HG02610 (cell line): ENCODE measurements at regions not wholly inside any gene's neighbourhood (a gene's known extent, or its start where the extent isn't known, plus 50 kb on each side); places are given as distances from the start of the nearest gene placed in this dataset.
A peak's percentile ranks its signal among the peaks of the same experiment; 100 is the strongest.

Experiments used
- ATAC-seq: cut with Tn5 transposase; IDR thresholded peaks from one replicate; pipeline ENCODE4 v1.9.1; 2021; ENCODE audit warnings: mild to moderate bottlenecking, moderate library complexity; ENCODE audit not compliant: unreplicated experiment

DNA sequence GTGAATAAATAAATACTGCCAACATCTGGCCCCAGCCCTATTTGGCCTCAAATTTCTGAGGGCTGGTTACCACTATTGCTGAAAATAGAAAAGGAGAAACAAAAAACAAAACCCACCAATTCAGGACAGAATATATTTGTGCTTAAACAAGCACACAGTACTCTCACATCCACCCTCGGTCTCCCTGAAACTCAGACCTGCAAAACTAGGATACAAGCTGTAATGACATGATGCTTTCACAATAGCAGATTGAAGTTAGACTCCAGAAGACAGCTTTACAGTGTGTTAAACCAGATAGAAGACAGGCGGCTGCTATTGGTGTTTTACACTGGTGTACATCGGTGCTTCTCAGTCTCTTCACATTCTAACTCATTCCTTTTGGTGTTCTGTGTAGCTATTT is 214.9 kb upstream of the DMRT1 start:
- no peak for ATAC-seq

GRCh38 chr9:627336-627970 is 214.0 kb upstream of the DMRT1 start:
- no peak for ATAC-seq

- ATAC-seq = no peak
Measured at GRCh38 chr9:629146-629545, 212.4 kb upstream of the DMRT1 start.

- ATAC-seq = no peak
Measured at GRCh38 chr9:630817-631216, 210.7 kb upstream of the DMRT1 start.

GRCh38 chr9:631596-631995 is 209.9 kb upstream of the DMRT1 start:
- ATAC-seq = no peak

- ATAC-seq = no peak
Measured at GRCh38 chr9:633461-633860, 208.0 kb upstream of the DMRT1 start.

DNA sequence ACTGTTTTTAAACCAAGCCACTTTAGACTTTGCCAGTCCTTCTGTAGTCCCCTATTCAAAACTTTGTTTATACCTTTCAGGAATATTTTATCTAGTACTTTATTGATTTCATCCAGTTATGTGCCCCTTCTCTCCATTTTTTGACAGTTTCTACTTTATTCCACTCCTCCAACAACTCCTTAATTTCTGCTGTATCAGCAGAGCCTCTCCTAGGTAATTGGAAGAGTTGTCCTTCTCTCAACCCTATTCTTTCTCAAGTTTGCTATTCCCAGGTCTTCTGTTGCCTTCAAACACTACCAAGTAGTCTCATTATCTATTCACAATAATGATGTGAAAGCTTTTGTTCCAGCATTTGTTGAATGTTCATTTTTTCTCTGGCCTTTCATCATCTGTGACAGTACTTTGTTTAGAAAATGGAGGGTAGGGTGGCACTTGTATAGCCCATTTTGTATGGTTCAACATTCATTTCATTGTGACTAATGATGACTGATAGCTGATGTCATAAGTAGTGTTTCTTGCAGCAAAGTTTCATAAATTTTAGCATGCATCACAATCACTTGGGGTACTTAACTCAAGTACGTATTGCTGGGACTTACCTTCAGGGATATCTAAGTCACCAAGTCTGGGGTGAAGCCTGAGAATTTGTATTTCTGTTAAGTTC is 204.4 kb upstream of the DMRT1 start:
- ATAC-seq = no peak

DNA sequence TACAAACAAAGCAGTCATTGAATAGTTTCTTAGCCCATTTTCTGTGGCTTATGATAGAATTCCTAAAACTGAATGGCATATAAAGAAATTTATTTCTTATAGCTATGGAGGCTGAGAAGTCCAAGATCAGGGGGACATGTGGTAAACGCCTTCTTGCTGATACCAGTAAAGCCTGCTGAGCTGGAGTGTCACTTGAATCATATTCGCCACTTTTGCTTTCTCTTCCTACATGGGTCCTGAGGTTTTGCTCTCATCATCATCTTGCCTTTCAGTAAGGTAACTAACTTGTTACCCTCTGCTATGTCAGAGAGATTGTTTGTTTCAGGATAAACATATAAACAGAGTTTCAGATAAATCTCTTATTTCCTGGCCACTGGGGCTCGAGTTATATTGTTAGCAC is 203.3 kb upstream of the DMRT1 start:
- no peak for ATAC-seq

- ATAC-seq = no peak
Measured at GRCh38 chr9:642014-642413, 199.5 kb upstream of the DMRT1 start.

DNA sequence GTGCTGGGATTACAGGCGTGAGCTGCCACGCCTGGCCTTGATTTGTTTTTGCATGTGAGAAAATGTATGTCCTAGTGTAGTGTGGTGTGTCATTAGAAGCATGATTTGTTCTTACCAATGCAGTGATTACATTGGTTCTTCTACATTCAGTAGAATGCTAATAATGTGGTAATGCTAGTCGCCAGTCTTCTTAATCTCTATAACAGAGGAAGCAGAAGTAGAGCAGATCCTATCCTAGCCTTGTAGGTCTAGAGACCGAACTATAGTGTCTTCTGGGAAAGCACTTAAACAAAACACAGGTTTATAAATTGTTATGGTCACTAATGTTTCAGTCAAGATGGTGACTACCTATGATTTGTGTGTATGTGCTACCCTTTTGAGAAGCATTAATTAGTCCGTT is 197.5 kb upstream of the DMRT1 start:
- no peak for ATAC-seq

- no peak for ATAC-seq
Measured at GRCh38 chr9:647522-647921, 194.0 kb upstream of the DMRT1 start.

GRCh38 chr9:649128-650074 is 192.1 kb upstream of the DMRT1 start:
- ATAC-seq = no peak

DNA sequence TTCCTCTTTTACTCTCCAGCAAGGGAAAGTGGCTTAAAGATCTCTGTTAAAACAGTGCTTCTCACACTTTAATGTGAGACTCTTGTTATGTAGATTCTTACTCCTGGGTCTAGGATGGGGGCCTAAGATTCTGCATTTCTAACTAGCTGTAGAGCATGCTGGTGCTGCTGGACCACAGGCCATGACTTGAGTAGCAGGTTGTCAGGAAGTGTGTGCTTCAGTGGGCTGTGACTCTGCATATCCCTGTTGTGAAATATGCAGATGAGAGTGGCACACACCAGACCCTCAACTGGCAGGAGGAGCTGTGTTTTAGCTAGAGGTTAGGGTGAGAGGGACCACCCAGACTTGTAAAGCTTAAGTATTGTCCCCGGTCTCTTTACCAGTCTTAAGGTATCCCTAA is 191.1 kb upstream of the DMRT1 start:
- ATAC-seq = no peak

DNA sequence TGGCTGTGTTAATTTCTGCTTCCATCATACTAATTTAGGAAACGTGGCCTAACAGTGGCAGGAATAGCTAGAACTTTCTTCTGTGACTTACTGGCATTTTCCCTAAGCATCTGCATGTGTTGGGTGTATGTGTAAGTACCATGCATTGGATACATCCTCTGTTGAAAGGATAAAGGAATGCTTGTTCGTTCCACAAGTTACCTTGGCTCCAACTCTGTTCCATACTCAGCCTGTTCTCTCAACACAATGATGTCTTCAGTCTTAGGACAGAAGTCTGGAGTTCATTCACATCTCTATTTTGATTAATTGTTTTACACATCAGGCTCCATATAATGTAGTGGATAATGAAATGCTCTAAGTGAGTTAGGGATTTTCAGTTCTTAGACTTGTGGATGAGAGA is 190.1 kb upstream of the DMRT1 start:
- no peak for ATAC-seq

- no peak for ATAC-seq
Measured at GRCh38 chr9:652914-653313, 188.6 kb upstream of the DMRT1 start.

DNA sequence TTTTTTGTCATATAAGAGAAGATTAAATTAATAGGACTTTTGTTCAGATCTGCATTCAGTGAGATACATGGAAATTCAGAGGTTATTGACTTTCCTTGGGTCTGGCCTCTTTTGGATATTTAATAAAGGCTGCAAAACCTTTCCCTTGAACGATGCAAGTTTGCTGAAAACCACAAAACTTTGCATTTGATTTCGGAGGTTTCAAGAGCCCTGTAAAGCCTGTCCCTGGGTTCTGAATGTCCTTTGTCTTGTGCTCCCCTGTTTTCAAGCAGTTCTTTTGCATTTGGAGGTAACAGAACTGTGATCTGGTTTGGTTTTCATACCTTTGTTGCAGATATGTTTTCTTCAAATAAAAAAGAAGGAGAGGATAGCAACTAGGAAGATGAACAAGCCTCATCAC is 188.1 kb upstream of the DMRT1 start:
- no peak for ATAC-seq

DNA sequence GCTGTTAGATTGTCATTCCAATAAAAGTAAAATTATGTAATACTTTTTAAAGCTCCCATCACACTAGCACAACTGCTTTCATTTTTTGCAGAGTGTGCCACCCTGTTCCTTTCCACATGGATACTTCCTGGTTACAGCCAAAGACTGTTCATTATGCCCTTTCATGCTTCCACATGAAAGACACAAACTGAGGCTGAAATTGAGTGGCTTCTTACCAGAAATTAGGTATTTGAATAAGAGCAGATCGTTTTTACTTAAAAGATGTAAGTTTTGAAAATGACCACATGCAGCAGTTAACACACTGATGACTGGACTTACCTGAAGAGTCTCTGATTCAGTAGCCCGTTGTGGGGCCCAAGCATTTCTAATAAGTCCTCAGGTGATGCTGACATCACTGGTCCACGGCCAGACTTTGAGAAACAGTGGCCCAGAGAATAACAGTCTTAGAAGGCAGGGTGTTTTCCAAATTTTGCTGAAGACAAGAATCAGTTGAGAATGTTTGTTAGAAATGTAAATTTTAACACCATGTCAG is 187.6 kb upstream of the DMRT1 start:
- no peak for ATAC-seq

GRCh38 chr9:655875-656274 is 185.6 kb upstream of the DMRT1 start:
- no peak for ATAC-seq

- no peak for ATAC-seq
Measured at GRCh38 chr9:656926-657568, 184.4 kb upstream of the DMRT1 start.

GRCh38 chr9:659286-659685 is 182.2 kb upstream of the DMRT1 start:
- ATAC-seq = no peak

GRCh38 chr9:660227-660626 is 181.3 kb upstream of the DMRT1 start:
- peak; percentile 69 for ATAC-seq
